Heart left ventricle (tissue), 16 donors: ENCODE measurements at regions not wholly inside any gene's neighbourhood (a gene's known extent, or its start where the extent isn't known, plus 50 kb on each side); places are given as distances from the start of the nearest gene placed in this dataset.

ENCODE experiments used
- ATAC-seq, 4 donors: fragments of 200-7000 bp; cut with Tn5 transposase; one replicate each; pipeline ENCODE4 v1.9.1; 2020 to 2022; ENCODE audit warnings: moderate library complexity in 4 of 4, mild to moderate bottlenecking in 3 of 4, moderate number of reproducible peaks in 1 of 4
- DNase-seq, 5 donors: peaks; one replicate each; pipeline ENCODE4 v3.0.0-alpha.2; 2020
- H3K27ac ChIP-seq, 12 donors: fragments of 200-600 bp; sonication (generic) in 4 of 12; one replicate each; pipeline versions ENCODE4 v1.5.0 to v1.8.0; 2016 to 2022; ENCODE audit warnings: mild to moderate bottlenecking in 2 of 12
- H3K27me3 ChIP-seq, 9 donors: fragments of 200-600 bp; sonication (generic) in 2 of 9; one replicate each; pipeline versions ENCODE4 v1.5.1 to v1.8.0; 2016 to 2022; ENCODE audit warnings: mild to moderate bottlenecking in 3 of 9
- H3K36me3 ChIP-seq, 9 donors: fragments of 200-600 bp; sonication (generic) in 2 of 9; one replicate each; pipeline versions ENCODE4 v1.5.0 to v1.8.0; 2018 to 2022; ENCODE audit warnings: mild to moderate bottlenecking in 2 of 9
- H3K4me1 ChIP-seq, 12 donors: fragments of 200-600 bp; sonication (generic) in 4 of 12; one replicate each; pipeline versions ENCODE4 v1.5.0 to v1.8.0; 2016 to 2022; ENCODE audit warnings: mild to moderate bottlenecking in 3 of 12
- H3K4me3 ChIP-seq, 12 donors: fragments of 200-600 bp; sonication (generic) in 4 of 12; one replicate each; pipeline versions ENCODE4 v1.5.0 to v1.8.0; 2017 to 2022; ENCODE audit warnings: mild to moderate bottlenecking in 9 of 12, moderate library complexity in 4 of 12
- H3K9me3 ChIP-seq, 12 donors: fragments of 200-600 bp; sonication (generic) in 4 of 12; one replicate each; pipeline versions ENCODE4 v1.5.0 to v1.8.0; 2016 to 2022; ENCODE audit warnings: mild to moderate bottlenecking in 1 of 12
- POLR2A ChIP-seq, 2 donors: fragments of 450-650 bp; IDR thresholded peaks; one replicate each; pipeline ENCODE4 v1.6.1; 2017; ENCODE audit warnings: antibody characterized with exemption in 2 of 2, mild to moderate bottlenecking in 2 of 2, moderate library complexity in 2 of 2
- WGBS, 4 donors: extraction: QIAGEN DNeasy Blood & Tissue Kit in 2 of 4; methylation state at CpG; one replicate each; pipeline versions ENCODE4 v1.1.5 to v1.1.7; 2013 to 2018; 5-methylcytosine and 5-hydroxymethylcytosine counted together
- intact Hi-C, 10 donors: fragments of 100-400 bp; cut with DNase I; formaldehyde crosslinking; loops; one replicate each; pipeline versions ENCODE4 v1.11.1 to v1.14.2; 2022
- TF ChIP-seq, protein P1 (sequence below), 12 donors: fragments of 200-600 bp; sonication (generic) in 4 of 12; IDR thresholded peaks; one replicate each; pipeline versions ENCODE4 v1.5.0 to v1.8.0; 2018 to 2022; ENCODE audit warnings: antibody characterized with exemption in 12 of 12, mild to moderate bottlenecking in 5 of 12
- donor health status: ischemic (EF 13 %, LVEDD 7.1; RV severe dilation, severe dysfunction).
- donor health status: healthy with polysubstance abuse.
- donor health status: DM: no; HTN: yes; CAD: no.
- donor health status: DM: no; HTN: no; CAD: no.
- donor health status: ischemic (EF 25% LVEDD 6.9; RV normal size, moderate dysfunction).
- donor health status: ischemic (EF 25% LVEDD 5.7; RV mildly dilated, moderate dysfunction).
- donor health status: healthy.
- donor health status: DM: yes; HTN: yes; CAD: no.
- donor health status: ischemic (EF 35%, LVEDD 5.7; RV mildly dilated, moderate dysfunction).
- donor health status: nonischemic (EF 11% LVEDD 7.7; RV severe dilation, severe dysfunction).
- donor health status: DM: yes; HTN: yes; CAD: no.
- donor health status: PGD.
- donor health status: ischemic (EF 29% LVEDD 5.4; RV normal size, mild dysfunction).
- donor health status: nonischemic (EF 23%, LVEDD 6.1; RV moderate dilation, normal function).

DNA sequence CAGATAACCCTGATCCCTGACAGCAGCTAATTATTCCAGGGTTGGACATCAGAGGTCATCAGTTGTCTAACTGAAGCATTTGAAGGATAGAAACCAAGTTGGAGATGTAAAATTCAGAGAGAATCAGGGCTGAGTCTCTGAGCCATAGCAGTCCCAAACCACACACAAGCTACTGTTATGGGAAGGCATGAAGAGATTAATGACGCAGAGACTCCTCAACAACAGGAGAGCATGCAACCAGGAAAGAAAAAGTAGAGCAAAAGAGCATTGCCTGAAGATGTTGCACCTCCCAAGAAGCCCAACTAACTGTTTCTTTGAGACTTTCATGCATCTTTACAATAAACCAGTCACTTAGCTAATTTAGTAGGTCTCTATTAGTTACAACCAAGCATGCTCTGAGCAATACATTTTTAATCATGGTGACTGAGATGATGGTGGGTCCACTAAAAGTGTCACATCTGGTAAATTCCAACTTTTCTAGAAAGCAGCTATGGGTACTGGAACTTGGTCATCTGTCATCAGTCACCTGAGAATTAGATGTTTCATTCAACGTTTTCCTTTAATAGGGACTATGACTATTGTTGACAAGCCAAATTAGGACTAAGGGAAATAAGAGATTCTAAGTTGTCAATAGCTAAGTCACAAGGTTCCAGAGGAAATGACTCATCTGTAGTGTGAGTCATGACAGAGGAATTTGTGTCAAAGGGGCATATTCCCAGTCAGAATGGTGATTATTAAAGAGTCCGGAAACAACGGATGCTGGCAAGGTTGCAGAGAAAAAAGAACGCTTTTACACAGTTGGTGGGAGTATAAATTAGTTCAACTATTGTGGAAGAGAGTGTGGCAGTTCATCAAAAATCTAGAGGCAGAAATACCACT, 239.8 kb downstream of the CHD9NB start:
- intact Hi-C loops: no loop called here
- no peak overlapping the region for H3K27ac ChIP-seq
- no peaks in the 10 kb centered on the region for H3K36me3 ChIP-seq
- no peak overlapping the region for H3K4me3 ChIP-seq
- ATAC-seq (peak in 2 of 4 donors; percentile 54 to 60), DNase-seq (no peak)
- no peak for TF ChIP-seq POLR2A (IDR thresholded peaks at IDR 0.05)
- TF ChIP-seq, protein P1, sequence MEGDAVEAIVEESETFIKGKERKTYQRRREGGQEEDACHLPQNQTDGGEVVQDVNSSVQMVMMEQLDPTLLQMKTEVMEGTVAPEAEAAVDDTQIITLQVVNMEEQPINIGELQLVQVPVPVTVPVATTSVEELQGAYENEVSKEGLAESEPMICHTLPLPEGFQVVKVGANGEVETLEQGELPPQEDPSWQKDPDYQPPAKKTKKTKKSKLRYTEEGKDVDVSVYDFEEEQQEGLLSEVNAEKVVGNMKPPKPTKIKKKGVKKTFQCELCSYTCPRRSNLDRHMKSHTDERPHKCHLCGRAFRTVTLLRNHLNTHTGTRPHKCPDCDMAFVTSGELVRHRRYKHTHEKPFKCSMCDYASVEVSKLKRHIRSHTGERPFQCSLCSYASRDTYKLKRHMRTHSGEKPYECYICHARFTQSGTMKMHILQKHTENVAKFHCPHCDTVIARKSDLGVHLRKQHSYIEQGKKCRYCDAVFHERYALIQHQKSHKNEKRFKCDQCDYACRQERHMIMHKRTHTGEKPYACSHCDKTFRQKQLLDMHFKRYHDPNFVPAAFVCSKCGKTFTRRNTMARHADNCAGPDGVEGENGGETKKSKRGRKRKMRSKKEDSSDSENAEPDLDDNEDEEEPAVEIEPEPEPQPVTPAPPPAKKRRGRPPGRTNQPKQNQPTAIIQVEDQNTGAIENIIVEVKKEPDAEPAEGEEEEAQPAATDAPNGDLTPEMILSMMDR (IDR thresholded peaks at IDR 0.05): no peak
- H3K27me3 ChIP-seq: peaks cover 0 to 4% (median 0%) of the 10 kb centered on the region in 9 donors
- H3K9me3 ChIP-seq: peaks cover 0 to 8% (median 0%) of the 10 kb centered on the region in 12 donors
- WGBS, 4 donors: 48 to 67% (median 51%) methylated on average over 5 of the region's 5 CpGs
- H3K4me1 ChIP-seq: peaks cover 0 to 3% (median 0%) of the 10 kb centered on the region in 12 donors

DNA sequence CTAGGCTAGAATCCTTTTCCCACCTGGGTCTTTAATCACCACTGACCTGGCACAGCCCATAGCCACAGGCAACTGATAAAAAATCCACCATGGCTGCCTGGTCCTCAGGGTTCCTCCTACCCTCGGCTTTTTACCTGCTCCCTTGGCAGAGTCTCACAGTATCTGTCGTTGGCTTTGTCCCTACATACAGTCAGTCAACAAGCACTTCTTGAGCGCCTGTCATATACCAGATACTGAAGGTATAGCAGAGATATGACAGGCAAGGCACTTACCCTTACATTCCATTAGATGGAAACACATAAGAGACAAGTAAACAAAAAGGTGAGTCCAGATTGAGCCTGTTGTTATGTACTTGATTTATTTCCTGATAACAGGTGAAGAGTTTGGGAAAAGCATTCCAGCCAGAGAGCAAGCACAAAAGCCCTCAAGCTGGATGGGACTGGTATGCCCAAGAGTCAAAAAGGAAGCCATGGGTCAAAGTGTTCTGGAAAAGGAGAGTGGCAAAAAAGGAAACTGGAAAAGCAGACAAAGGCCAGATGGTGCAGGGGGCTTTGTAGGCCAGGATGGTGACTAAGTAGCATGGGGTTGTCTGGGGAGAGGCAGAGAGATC, 247.0 kb downstream of the CHD9NB start:
- Histone ChIP-seq H3K9me3 (peaks cover 0 to 11% (median 0%) of the 10 kb centered on the region in 12 donors), H3K36me3 (no peaks in the 10 kb centered on the region), H3K27me3 (no peaks in the 10 kb centered on the region), H3K4me1 (no peaks in the 10 kb centered on the region), H3K27ac (no peak overlapping the region), H3K4me3 (no peak overlapping the region)
- intact Hi-C loops: no loop called here
- no peak for TF ChIP-seq POLR2A (IDR thresholded peaks at IDR 0.05)
- TF ChIP-seq, protein P1 (IDR thresholded peaks at IDR 0.05): no peak
- WGBS, 4 donors: 70 to 76% (median 73%) methylated on average over 3 of the region's 3 CpGs
- ATAC-seq: no peak
- no peak for DNase-seq

DNA sequence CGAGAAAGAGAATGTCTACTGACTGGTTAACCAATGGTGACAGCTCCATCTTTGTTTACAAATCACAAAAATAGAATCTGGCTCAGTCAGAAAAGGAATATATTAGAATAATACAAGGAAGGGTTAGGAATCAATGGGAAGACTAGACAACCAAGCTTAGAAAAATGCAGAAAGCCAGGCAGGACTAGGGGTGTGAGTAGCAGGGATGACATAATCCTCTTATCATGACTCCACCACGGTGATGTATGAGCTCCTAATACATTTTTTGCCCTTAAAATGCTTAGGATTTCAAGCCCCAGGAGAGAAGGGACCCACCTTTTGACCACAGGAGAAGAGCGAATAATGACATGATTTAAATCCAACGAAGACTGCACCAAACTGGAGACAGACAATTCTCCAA, 252.3 kb downstream of the CHD9NB start:
- no peak for TF ChIP-seq POLR2A (IDR thresholded peaks at IDR 0.05)
- H3K27me3 ChIP-seq: no peaks in the 10 kb centered on the region
- ATAC-seq: no peak
- WGBS, 4 donors: 61 to 72% (median 68%) methylated on average over 4 of the region's 4 CpGs
- H3K27ac ChIP-seq: no peak overlapping the region
- H3K4me1 ChIP-seq: no peaks in the 10 kb centered on the region
- no peak overlapping the region for H3K4me3 ChIP-seq
- no peaks in the 10 kb centered on the region for H3K9me3 ChIP-seq
- no peaks in the 10 kb centered on the region for H3K36me3 ChIP-seq
- intact Hi-C loops: no loop called here
- no peak for DNase-seq

- Histone ChIP-seq H3K4me3 (no peak overlapping the region), H3K9me3 (no peaks in the 10 kb centered on the region), H3K27me3 (no peaks in the 10 kb centered on the region), H3K36me3 (no peaks in the 10 kb centered on the region), H3K4me1 (no peaks in the 10 kb centered on the region), H3K27ac (no peak overlapping the region)
- ATAC-seq (no peak), DNase-seq (no peak)
- WGBS, 4 donors: 80 to 87% (median 84%) methylated on average over 2 of the region's 2 CpGs
- no peak for TF ChIP-seq POLR2A (IDR thresholded peaks at IDR 0.05)
- TF ChIP-seq, protein P1 (IDR thresholded peaks at IDR 0.05): no peak
- intact Hi-C loops: no loop called here
These were observed 252.2 kb upstream of the TOX3 start for GRCh38 chr16:52799149-52799548.
